NCI-H460 (cell line): ENCODE measurements at regions not wholly inside any gene's neighbourhood (a gene's known extent, or its start where the extent isn't known, plus 50 kb on each side); places are given as distances from the start of the nearest gene placed in this dataset.

Experiments used
- DNase-seq: peaks from one replicate; pipeline ENCODE4 v3.0.0-alpha.2; 2016; ENCODE audit warnings: low read depth; ENCODE audit errors: extremely low read depth

DNA sequence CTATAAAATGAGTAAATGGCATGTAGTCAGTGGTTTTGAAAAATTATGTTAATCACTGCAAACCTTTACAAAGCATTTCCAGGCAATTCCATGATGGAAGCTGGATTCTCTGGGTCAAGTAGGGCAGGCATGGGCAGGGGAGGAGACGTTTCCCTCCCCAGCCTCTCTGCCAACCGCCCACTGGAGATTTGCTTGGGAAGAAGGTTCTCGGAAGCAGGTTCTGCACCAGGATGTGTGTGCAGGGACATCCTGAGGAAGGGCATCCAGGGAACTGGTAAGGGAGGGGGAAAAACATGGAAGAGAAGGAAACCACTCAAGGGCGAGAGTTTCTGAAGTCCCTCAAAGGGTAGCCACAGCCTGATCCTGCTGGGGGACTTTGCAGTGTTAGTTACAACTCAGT is 469.1 kb downstream of the TSHZ3 start:
- no peak for DNase-seq

DNA sequence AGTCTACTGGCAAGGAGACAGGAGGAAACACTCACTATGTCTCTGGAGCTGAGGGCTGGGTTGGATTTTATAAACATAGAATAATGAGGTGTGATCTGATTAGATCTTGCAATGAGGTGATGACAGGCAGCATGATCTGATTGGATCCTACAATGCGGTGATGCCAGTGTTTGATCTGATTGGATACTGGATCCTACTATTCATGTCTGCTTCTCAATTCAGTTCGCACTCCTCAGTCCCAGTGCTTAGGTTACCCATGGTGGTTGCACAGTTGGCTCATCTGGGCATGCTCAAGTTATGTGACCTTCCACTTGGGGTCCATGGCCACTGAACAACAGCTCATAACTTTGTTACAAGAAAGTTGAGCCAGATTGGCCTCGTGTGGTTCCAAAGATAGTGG is 469.5 kb downstream of the TSHZ3 start:
- no peak for DNase-seq

DNA sequence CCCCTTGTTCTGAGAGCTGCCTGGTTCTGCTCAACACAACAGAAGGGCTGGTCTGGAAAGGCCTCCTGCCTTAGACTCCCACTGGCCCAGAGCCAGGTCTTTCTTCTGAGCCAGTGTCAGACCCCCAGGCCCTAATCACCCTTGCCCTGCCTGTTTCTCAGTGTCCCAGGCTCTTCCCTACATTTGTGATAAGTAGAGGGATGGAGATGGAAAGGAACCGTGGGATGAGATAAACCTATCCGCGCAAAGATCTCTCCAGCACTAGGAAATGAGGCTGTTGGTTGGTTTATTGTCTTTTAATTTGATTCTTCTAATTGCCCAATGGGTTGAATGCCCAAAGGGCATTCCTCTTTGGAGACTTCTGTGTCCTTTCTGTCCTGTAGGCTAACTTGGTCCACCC is 470.0 kb downstream of the TSHZ3 start:
- DNase-seq: no peak

DNA sequence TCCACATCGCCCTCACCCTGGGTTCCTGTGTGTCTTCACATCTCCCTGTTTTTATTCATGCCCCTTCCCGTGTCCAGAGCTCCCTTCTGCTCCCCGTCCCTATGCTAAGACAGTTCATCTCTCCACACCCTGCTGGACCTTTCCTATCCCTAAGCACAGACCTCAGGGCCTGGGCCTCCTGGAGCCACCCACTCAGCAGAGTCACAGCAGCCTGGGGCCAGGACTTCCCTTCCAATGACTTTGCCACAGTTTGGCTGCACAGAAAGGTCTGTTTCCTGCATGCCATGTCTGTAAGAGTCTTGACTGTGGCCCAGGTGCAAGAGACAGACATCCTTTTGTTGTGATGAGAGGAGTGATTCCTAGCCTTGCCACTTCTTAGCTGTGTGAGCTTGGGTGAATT is 470.7 kb downstream of the TSHZ3 start:
- DNase-seq: no peak

DNA sequence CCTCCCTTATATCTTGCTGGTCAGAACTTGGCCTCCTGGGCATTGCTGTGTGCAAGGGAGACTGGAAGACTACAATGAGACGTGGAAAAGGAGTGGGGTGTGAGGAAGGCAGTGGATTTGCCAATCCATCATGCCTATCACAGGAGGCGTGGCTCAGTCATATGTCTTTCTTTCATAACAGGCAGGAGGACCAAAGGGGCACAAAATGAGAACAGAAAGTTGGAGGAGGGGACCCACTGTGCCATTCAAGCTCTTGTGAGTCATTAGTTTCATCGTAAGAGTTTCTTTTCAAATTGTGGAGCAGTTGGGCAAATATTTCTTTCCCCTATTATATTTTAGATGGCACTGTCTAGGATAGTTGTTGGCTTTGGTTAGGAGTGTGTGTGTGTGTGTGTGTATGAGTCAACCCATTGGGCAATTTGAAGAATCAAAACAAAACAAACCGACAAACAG is 471.5 kb downstream of the TSHZ3 start:
- no peak for DNase-seq

DNA sequence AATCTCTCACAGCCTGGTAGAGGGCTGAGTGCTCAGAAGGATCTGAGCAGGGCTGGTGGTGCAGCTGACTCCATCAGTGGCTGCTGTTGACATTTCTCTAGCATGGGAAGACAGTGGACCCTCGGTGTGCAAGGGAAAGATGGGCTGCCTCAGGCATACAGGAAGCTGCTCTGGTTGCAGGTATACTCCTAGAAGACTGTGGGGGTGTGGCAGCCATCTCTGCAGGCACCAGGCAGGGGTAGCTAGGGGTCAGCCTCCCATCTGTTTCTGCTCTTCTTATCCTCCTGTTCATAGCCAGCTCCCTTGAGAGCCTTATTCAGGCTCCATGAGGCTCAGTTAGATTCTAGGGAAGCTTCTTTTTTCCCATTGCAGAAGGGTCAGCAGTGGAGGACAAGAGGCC is 475.5 kb downstream of the TSHZ3 start:
- DNase-seq: no peak

DNA sequence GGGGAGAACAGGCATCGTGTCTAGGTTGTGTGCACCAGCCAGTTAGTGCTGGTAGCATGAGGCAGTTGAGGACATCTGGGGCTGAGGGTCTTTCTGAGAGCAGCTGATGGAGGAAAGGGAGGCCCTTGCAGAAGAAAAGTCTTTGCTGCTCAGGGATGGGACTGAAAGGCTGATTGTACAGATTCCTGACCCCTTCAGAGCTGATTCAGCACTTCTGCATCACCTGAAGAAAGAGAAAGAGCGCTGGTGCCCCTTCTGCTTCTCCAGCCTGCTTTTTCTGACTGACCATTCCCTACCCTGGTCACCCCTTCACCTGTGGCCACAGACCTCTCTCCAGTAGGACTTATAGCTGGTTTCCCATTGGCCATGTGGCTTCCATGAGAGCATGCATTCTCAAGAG is 476.2 kb downstream of the TSHZ3 start:
- no peak for DNase-seq

DNA sequence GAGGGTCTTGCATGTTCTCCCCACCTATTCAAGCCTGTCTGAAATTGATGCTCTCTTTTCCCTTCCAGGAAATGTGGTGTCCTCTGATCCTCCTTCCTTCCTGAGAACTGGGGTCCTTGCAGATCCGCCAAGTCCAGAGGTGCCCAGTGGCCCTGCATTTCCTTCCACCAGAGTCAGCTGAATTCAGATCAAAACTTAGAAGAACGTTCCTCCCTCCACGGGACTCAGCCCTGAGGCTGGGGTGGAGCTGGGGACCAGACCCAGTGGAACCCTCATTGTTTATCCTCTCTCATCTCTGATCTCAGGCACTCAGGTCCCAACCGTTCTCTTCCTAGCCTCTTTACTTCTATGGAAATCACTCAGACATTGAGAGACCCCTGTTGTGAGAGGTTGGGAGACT is 477.3 kb downstream of the TSHZ3 start:
- DNase-seq: no peak

DNA sequence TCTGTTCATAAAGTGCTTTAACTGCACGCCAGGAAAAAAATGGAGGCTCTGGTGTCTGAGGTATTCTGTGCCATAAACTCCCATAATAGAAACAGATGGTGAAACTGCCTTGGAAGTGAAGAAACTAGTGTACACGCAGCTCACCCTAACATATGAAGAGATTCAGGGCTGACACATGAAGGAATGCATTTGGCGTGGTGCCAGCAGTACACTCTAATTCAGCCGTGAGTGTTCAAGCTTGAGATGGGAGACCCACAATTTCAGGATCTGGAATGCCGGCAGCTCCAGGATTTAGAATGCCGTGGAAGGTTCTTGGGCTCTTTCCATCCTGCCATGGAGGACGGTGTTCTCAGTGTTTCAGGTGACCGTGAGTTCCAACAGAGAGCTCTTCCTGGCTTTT is 478.4 kb downstream of the TSHZ3 start:
- no peak for DNase-seq

DNA sequence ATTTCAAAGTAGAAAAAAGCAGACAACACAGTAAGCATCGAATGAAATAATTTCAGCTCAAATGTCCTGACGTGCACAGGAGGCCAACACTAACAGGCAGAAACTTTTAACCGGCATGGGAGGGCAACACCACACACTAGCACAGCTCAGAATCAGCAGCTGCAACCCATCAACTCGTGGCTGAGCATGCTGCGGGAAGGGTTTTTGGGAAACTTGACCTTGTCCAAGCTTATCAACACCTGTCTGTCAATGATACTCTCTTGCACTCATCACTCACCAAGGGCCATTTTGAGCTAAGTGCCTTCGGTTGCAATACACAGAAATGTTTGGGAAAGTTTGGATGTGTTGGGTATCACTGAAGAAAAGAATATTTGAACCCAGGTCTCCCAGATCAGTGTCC is 483.7 kb downstream of the TSHZ3 start:
- no peak for DNase-seq

DNA sequence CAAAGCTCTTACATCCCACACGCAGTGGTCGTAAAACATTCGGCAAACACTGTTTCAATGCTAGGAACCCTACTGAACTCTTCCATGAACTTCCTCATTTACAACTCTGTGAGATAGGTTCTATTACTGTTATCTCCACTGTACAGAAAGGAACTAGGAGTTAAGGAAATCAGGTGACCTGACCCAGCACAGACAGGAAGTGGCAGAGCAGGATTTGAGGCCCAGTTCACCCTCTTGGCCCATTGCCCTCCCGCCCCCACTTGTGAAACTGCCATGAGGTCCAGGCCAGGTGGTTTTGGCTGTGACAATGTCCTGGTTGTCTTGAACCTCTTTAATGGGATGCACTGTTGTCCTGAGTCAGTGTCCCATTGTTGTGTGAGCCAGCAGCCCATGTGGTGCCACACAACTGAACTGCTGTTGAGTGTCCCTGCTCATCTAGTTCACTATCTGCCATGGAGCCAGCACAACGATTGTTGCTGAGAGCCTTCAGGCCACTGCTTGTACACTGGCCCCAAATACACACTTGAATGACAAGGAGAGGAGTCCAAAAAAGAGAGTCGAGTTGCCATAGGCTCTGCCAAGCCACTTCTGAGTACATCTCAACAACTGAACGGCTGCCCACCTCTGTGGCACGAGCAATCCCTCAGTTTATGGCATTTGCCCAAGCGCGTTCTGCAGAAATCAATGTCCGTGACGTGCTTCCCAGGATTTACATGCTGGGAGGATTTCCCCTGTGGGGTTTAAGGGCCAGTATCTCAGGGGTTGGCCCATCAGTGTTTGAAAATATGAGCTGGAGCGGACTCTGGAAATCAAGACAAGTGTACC is 484.6 kb downstream of the TSHZ3 start:
- DNase-seq: no peak

DNA sequence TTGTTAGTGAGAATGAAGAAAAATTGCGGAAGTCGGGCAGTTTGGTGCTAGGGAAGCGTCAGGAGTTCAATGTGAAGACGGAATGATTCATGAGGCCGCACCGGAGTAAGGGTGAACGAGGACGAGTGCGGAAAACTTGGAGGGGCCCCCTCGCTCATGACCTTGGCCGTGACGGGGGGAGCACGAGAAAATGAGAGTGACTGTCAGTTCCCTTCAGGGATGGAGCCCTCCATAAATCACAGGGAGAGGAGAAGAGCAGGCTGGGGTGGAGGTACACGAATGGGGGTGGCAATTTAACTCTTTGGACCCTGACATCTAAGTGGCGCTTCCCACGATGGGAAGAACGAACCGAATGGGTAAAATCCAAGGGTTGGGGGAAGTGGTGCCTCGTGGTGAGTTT is 486.4 kb downstream of the TSHZ3 start:
- no peak for DNase-seq

DNA sequence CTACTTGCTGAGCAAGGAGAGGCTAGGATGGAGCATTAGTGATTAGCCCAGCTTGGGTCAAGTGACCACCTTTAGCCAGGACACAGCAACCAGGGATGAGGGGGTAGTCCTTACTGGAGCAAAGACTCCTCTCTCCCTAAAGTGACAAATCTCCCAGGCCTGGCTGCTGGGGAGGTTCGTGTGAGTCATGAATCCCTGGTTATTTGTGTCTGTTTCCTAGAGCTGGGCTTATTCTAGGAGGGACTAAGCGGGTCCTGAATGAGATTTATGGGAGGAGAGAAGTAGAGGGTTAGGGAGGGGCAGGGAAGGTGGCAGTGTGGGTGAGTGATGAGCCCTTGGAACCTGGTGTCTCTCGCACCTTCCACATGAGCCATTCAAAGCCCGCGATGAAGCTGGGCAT is 487.3 kb downstream of the TSHZ3 start:
- DNase-seq: no peak

DNA sequence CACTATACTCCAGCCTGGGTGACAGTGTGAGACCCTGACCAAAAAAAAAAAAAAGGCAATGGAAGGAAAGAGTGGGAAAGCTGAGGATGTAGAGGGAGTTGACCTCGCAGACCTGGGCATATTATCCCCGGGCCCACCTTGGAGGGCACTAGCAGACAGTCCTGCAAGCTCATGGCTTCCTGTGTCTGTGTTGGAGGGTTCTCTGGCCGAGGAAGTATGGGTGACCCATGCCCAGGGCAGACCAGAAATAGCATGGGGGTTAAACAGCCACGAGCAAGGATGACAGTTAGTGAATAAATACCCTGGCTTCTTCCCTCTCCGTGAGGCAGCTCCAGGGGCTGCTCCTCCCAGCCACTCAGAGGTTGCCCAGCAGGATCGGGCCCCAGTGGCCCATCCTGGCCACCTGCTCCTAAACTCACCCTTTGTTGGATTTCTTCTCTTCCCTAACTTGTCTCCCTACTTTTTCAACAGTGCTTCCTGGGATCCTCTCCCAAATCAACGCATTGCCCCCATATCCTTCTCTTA is 485.8 kb downstream of the ZNF536 start:
- DNase-seq: no peak

DNA sequence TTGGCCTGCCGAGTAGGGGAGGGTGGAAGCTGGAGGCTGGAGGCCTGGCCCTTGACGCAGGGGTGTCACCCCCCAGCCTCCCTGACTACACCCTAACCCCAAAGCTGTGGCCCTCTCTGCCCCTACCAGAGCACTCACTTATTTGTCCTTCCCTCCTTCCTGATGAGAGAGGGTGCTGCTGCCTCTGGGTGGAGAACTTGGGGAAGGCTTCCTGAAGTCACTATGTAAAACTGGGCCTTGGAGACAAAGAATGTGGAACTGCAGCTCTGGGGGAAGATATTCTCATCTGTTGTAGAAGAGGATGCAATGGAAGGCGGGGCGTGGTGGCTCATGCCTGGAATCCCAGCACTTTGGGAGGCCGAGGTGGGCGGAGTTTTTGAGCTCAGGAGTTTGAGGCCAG is 485.2 kb downstream of the ZNF536 start:
- no peak for DNase-seq

DNA sequence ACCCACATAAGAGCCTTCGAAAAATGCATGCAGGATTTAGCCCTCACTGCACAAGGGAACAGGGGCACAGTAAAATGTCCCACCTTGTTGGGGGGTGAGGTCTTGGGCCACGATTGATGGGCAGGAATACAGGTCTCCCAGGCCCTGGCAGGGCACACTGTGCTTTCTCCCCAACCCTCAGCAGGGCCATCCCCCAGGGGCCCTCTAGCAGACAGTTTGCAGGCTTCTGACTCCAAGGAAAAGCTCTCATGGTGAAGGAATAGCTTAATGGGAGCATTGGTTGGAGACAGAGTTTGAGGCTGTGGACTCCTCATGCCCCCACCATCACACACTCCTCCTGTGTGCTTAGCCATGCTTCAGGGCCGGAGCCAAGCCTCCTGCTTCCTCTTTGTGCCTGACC is 484.6 kb downstream of the ZNF536 start:
- DNase-seq: no peak

DNA sequence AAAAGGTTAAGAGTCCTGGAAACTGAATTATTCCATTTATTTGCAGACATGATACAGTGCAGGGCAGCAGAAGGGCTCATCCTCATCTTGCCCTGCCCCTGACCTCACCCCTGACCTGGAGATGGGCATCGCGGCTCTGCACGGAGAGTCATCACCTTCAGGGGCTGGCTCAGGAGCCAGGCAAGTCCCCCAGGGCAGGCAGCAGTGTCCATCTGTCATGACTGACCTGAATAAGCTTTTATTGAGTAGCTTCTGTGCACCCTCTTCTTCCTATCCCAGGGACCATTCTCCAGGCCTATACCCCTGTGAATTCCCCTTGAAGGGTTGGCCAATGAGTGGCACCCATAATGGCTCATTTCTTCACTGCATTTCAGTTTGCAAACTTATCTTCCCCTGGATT is 484.2 kb downstream of the ZNF536 start:
- DNase-seq: no peak

DNA sequence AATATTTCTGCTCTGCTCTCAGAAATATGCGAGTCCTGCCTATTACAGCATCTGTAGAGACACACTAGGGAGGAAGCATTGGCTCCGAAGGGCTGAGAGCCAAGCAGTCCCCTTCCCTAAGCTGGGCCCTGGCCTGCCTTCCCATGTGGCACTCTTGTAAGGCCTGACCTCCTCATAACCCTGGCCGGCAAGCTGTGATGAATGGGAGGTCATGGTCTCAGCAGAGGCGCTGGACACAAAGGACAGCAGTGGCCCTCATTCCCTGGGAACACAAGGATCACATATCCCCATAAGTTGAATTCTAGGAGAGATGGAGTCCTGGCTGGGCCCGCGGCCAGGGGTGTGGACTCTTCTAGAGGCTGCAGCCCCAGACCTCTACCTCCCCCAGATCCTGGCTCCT is 483.3 kb downstream of the ZNF536 start:
- DNase-seq: no peak

DNA sequence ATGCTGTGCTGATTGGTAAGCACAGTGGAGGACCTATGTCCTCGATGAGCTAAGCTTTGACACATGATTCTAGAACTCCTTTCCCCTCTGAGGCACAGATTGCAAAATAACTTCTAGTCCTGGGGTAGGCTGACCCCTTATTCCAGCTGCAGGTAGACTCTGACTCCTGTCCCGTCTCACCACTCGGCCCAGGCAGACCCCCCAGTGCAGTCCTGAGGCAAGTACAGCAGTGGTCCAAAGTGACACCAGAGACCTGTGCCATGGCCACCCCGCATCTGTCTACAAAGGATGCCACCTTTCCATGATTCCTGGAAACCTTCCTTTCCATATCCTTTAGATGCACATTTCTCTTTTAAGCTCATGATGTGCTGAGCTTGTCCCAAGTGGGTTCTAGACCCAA is 482.5 kb downstream of the ZNF536 start:
- DNase-seq: no peak

DNA sequence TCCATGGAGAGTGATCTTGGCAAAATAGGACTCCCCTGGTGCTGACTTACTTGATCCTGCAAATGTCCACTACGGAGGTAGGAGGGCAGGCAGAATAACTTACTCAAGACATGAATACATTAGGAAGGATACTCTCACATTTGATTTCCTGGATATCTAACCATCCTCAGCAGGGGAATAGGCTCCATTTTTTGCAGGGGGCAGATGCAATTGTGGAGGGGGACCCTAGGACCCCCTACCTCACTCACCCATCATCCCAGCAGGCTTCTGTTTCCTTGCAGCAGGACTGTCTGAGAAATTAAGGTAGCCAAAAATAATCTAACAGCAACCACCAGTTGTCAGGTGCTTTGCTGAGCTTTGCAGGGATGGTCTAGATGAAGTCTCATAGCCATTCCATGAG is 482.0 kb downstream of the ZNF536 start:
- no peak for DNase-seq

DNA sequence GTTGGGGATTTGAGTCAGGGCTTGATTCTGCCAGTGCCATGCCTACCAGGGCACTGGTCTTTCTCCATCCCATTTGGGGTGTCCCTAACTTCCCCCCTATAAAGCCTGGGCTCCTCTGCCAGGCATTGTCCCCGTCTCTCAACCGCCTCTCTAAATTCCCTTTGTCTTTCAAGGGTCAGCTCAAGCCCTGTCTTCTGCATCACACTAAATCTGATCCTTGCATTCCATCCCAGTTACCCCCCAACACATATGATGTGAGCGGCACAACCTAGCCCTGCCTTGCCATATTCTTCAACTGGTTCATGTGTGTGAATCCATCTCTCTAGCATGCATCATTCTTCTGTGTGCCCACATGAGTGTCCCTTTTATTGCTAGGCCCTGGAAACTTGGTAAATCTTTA is 480.9 kb downstream of the ZNF536 start:
- no peak for DNase-seq

DNA sequence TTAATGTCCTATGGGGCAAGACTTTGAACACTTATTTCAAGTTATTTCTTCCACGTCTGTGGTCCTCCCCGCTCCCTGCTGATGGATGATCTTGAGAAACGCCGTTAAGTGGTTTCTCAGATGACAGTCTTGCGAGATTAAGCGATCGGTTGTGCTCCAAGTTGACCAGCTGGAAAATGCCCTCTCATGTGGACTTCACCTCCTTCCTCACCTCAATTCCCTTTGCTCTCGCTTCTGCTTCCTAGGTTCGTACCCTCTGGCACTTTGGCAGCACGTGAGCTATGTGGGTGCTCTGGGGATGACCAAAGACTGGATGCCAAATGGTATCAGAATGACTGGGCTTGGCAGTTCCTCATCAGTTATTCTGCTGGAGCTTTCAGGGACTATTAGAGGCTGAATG is 480.0 kb downstream of the ZNF536 start:
- no peak for DNase-seq

DNA sequence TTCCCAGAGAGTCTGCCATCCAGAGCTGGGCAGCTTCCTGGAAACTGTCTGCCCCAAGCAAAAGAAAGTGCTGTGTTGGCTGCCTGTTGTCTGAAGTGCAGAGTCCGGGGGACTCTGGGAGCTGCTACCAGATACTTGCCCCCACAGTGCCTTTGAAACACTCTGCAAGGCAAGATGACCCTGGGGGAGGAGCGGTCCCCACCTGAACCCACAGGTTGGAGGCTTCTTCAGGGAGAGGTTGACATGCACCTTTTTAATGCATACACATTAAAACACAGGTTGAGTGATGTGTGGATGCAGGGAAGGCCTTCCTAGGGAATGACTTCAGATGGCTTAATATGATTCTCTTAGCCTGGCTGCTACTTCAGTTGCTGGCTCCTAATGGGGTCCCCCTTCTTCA is 479.5 kb downstream of the ZNF536 start:
- DNase-seq: no peak
